H9 (cell line): ENCODE measurements at regions not wholly inside any gene's neighbourhood (a gene's known extent, or its start where the extent isn't known, plus 50 kb on each side); places are given as distances from the start of the nearest gene placed in this dataset.

Experiments used
- DNase-seq: peaks from one replicate; pipeline ENCODE4 v3.0.0-alpha.2; 2017
- H2AFZ ChIP-seq: one replicate; pipeline ENCODE4 v1.6.1; 2013; ENCODE audit warnings: mild to moderate bottlenecking, low read length, control low read depth, moderate library complexity
- H2AK5ac ChIP-seq: 2 replicates; pipeline ENCODE4 v1.6.1; 2013; ENCODE audit warnings: low read length, control low read depth, mixed read lengths; ENCODE audit not compliant: insufficient read length
- H2BK120ac ChIP-seq: one replicate; pipeline ENCODE4 v1.6.1; 2013; ENCODE audit warnings: low read depth, mild to moderate bottlenecking, low read length, control low read depth, inconsistent platforms; ENCODE audit not compliant: poor library complexity, severe bottlenecking
- H2BK12ac ChIP-seq: 2 replicates; pipeline ENCODE4 v1.6.1; 2013; ENCODE audit warnings: low read length, control low read depth, mixed read lengths, low read depth; ENCODE audit not compliant: insufficient read length
- H2BK15ac ChIP-seq: 2 replicates; pipeline ENCODE4 v1.6.1; 2013; ENCODE audit warnings: low read depth, low read length, control low read depth
- H2BK20ac ChIP-seq: one replicate; pipeline ENCODE4 v1.6.1; 2013; ENCODE audit warnings: low read depth, mild to moderate bottlenecking, low read length, control low read depth, inconsistent platforms; ENCODE audit not compliant: poor library complexity, severe bottlenecking
- H2BK5ac ChIP-seq: 2 replicates; pipeline ENCODE4 v1.6.1; 2013; ENCODE audit warnings: low read length, control low read depth, mixed read lengths; ENCODE audit not compliant: insufficient read length
- H3K14ac ChIP-seq: 2 replicates; pipeline ENCODE4 v1.6.1; 2013; ENCODE audit warnings: low read length, control low read depth; ENCODE audit not compliant: insufficient read depth
- H3K18ac ChIP-seq: 2 replicates; pipeline ENCODE4 v1.6.1; 2013; ENCODE audit warnings: low read depth, mild to moderate bottlenecking, mixed read lengths, low read length, control low read depth; ENCODE audit not compliant: insufficient read length
- H3K23ac ChIP-seq: 2 replicates; pipeline ENCODE4 v1.6.1; 2013; ENCODE audit warnings: low read length, control low read depth, mixed read lengths, low read depth; ENCODE audit not compliant: insufficient read length
- H3K23me2 ChIP-seq: 2 replicates; pipeline ENCODE4 v1.6.1; 2013; ENCODE audit warnings: low read depth, mild to moderate bottlenecking, mixed read lengths, low read length, control low read depth; ENCODE audit not compliant: insufficient read length, poor library complexity, severe bottlenecking
- H3K27ac ChIP-seq: 2 replicates; pipeline ENCODE4 v1.5.1; 2013; ENCODE audit warnings: low read length, control low read depth, mixed read lengths, low read depth; ENCODE audit not compliant: insufficient read length
- H3K27me3 ChIP-seq: 2 replicates; pipeline ENCODE4 v1.6.1; 2013; ENCODE audit warnings: low read length, control low read depth, inconsistent platforms; ENCODE audit not compliant: insufficient read depth
- H3K4ac ChIP-seq: 2 replicates; pipeline ENCODE4 v1.6.1; 2013; ENCODE audit warnings: low read depth, mild to moderate bottlenecking, control low read depth, inconsistent platforms, low read length, moderate library complexity
- H3K4me1 ChIP-seq: 2 replicates; pipeline ENCODE4 v1.6.1; 2013; ENCODE audit warnings: low read length, control low read depth, inconsistent platforms; ENCODE audit not compliant: insufficient read depth
- H3K4me2 ChIP-seq: 2 replicates; pipeline ENCODE4 v1.6.1; 2013; ENCODE audit warnings: low read length, control low read depth, mixed read lengths; ENCODE audit not compliant: insufficient read length, insufficient read depth
- H3K56ac ChIP-seq: 2 replicates; pipeline ENCODE4 v1.6.1; 2013; ENCODE audit warnings: low read depth, mild to moderate bottlenecking, mixed read lengths, low read length, control low read depth; ENCODE audit not compliant: insufficient read length
- H3K79me1 ChIP-seq: 2 replicates; pipeline ENCODE4 v1.6.1; 2013; ENCODE audit warnings: low read depth, mild to moderate bottlenecking, moderate library complexity, low read length, control low read depth, inconsistent platforms; ENCODE audit not compliant: insufficient read depth, poor library complexity, severe bottlenecking
- H3K79me2 ChIP-seq: 2 replicates; pipeline ENCODE4 v1.6.1; 2013; ENCODE audit warnings: low read length, control low read depth, inconsistent platforms; ENCODE audit not compliant: insufficient read depth
- H3K9ac ChIP-seq: 2 replicates; pipeline ENCODE4 v1.6.1; 2013; ENCODE audit warnings: low read length, control low read depth, mixed read lengths; ENCODE audit not compliant: insufficient read length; ENCODE audit errors: extremely low read depth
- H3K9me3 ChIP-seq: one replicate; pipeline ENCODE4 v1.6.1; 2013; ENCODE audit warnings: low read depth, low read length, inconsistent platforms; ENCODE audit not compliant: control insufficient read depth
- H3T11ph ChIP-seq: one replicate; pipeline ENCODE4 v1.6.1; 2013; ENCODE audit warnings: mild to moderate bottlenecking, low read length, control low read depth, inconsistent platforms
- H4K20me1 ChIP-seq: one replicate; pipeline ENCODE4 v1.6.1; 2013; ENCODE audit not compliant: control insufficient read depth, insufficient read length, insufficient read depth
- H4K5ac ChIP-seq: 2 replicates; pipeline ENCODE4 v1.6.1; 2013; ENCODE audit warnings: low read depth, mild to moderate bottlenecking, mixed read lengths, low read length, control low read depth; ENCODE audit not compliant: insufficient read length
- H4K8ac ChIP-seq: replicated peaks from 2 replicates; pipeline ENCODE4 v1.6.1; 2013; ENCODE audit warnings: low read length, control low read depth, mixed read lengths, low read depth; ENCODE audit not compliant: insufficient read length
- H4K91ac ChIP-seq: 2 replicates; pipeline ENCODE4 v1.6.1; 2013; ENCODE audit warnings: low read depth, mild to moderate bottlenecking, moderate library complexity, mixed read lengths, low read length, control low read depth; ENCODE audit not compliant: insufficient read length
- H3K27ac Mint-ChIP-seq, 3 experiments: 2 replicates in 2 of 3; 3 replicates in 1 of 3; pipeline ENCODE4 v1.8.0; 2020 to 2021; ENCODE audit warnings: mixed read lengths in 3 of 3, mild to moderate bottlenecking in 1 of 3, moderate library complexity in 1 of 3
- H3K27me3 Mint-ChIP-seq: 2 replicates; pipeline ENCODE4 v1.8.0; 2021; ENCODE audit warnings: low read depth, mild to moderate bottlenecking, moderate library complexity, mixed read lengths
- H3K36me3 Mint-ChIP-seq, 3 experiments: 2 replicates in 2 of 3; 3 replicates in 1 of 3; pipeline ENCODE4 v1.8.0; 2020 to 2021; ENCODE audit warnings: low read depth in 3 of 3, mixed read lengths in 3 of 3; ENCODE audit not compliant: insufficient read depth in 1 of 3
- H3K4me1 Mint-ChIP-seq, 2 experiments: 2 replicates each; pipeline ENCODE4 v1.8.0; 2020; ENCODE audit warnings: mixed read lengths in 2 of 2
- H3K4me3 Mint-ChIP-seq, 2 experiments: 2 replicates in 1 of 2; 3 replicates in 1 of 2; pipeline ENCODE4 v1.8.0; 2020 to 2021; ENCODE audit warnings: mild to moderate bottlenecking in 2 of 2, mixed read lengths in 2 of 2, moderate library complexity in 1 of 2
- H3K9me3 Mint-ChIP-seq, 2 experiments: 2 replicates in 1 of 2; 3 replicates in 1 of 2; pipeline ENCODE4 v1.8.0; 2020; ENCODE audit warnings: mild to moderate bottlenecking in 2 of 2, mixed read lengths in 2 of 2, moderate library complexity in 1 of 2
- WGBS: extraction: QIAGEN DNeasy Blood & Tissue Kit; methylation state at CpG from one replicate; pipeline ENCODE4 v1.1.7; 2013; ENCODE audit warnings: missing lambda C conversion rate, low lambda C conversion rate, mixed read lengths; ENCODE audit not compliant: insufficient read length; ENCODE audit errors: extremely low coverage; 5-methylcytosine and 5-hydroxymethylcytosine counted together
- TF ChIP-seq, protein P1 (sequence below): fragments of 200-600 bp; sonication (generic); conservative IDR thresholded peaks from 3 replicates; pipeline ENCODE4 v1.8.0; 2021; ENCODE audit warnings: antibody characterized with exemption, mild to moderate bottlenecking

DNA sequence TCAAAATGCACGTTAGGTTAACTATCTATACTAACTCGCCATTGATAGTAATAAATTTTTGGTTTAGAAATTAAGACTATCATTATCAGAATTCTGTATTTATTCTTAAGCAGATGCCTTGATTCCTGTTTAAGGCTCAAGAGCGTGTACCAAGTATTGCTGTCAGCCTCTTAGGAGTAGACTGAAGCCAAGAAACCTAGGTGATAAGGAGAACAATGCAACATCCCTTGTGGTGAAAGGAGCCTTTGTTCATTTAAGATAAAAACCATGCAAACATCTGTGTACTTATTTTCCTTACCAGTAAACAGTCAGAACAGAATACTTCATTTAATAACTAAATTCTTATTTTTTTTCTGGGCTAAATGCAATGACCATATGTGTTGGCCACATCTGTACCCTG, 109.4 kb upstream of the NOVA1 start:
- Histone ChIP-seq H3K14ac (no peak overlapping the region), H4K20me1 (no peaks in the 10 kb centered on the region), H2BK15ac (no peak overlapping the region), H3K18ac (no peak overlapping the region), H3K23ac (no peak overlapping the region), H3K27me3 (no peaks in the 10 kb centered on the region), H2BK20ac (no peak overlapping the region), H2BK12ac (no peak overlapping the region), H4K91ac (no peak overlapping the region), H2BK5ac (no peak overlapping the region), H3K79me2 (no peaks in the 10 kb centered on the region), H3K9me3 (no peaks in the 10 kb centered on the region), H3K4ac (no peak overlapping the region), H3K4me2 (no peak overlapping the region), H3K23me2 (no peaks in the 10 kb centered on the region), H4K5ac (no peak overlapping the region), H2BK120ac (no peak overlapping the region), H4K8ac (no peak overlapping the region), H2AFZ (no peak overlapping the region), H2AK5ac (no peak overlapping the region), H3K56ac (no peak overlapping the region), H3T11ph (no peak overlapping the region), H3K9ac (no peak overlapping the region), H3K4me1 (no peaks in the 10 kb centered on the region), H3K27ac (no peak overlapping the region), H3K79me1 (no peaks in the 10 kb centered on the region)
- Mint-ChIP-seq H3K4me1 (peaks cover 14 to 15% of the 10 kb centered on the region in 2 experiments), H3K27ac (no peak overlapping the region), H3K9me3 (no peaks in the 10 kb centered on the region), H3K27me3 (no peaks in the 10 kb centered on the region), H3K36me3 (no peaks in the 10 kb centered on the region; a peak in 1 of 7 replicates), H3K4me3 (no peak overlapping the region)
- DNase-seq = no peak
- WGBS = no CpG with 5 or more reads among the region's 3 CpGs
- TF ChIP-seq, protein P1, sequence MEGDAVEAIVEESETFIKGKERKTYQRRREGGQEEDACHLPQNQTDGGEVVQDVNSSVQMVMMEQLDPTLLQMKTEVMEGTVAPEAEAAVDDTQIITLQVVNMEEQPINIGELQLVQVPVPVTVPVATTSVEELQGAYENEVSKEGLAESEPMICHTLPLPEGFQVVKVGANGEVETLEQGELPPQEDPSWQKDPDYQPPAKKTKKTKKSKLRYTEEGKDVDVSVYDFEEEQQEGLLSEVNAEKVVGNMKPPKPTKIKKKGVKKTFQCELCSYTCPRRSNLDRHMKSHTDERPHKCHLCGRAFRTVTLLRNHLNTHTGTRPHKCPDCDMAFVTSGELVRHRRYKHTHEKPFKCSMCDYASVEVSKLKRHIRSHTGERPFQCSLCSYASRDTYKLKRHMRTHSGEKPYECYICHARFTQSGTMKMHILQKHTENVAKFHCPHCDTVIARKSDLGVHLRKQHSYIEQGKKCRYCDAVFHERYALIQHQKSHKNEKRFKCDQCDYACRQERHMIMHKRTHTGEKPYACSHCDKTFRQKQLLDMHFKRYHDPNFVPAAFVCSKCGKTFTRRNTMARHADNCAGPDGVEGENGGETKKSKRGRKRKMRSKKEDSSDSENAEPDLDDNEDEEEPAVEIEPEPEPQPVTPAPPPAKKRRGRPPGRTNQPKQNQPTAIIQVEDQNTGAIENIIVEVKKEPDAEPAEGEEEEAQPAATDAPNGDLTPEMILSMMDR = no peak
